SU-DHL-6 (cell line): ENCODE measurements at regions not wholly inside any gene's neighbourhood (a gene's known extent, or its start where the extent isn't known, plus 50 kb on each side); places are given as distances from the start of the nearest gene placed in this dataset.

Experiments
- H2AFZ ChIP-seq: fragments of 200-600 bp; sonication (generic); 2 replicates; pipeline ENCODE4 v1.6.1; 2014; ENCODE audit warnings: low read depth, mild to moderate bottlenecking, moderate library complexity, mixed read lengths, antibody characterized with exemption, low read length; ENCODE audit not compliant: severe bottlenecking
- H3F3A ChIP-seq: fragments of 200-600 bp; shearing (Covaris generic); 2 replicates; pipeline ENCODE4 v1.6.0; 2016; ENCODE audit warnings: antibody characterized with exemption, mild to moderate bottlenecking; ENCODE audit not compliant: insufficient read depth
- H3K27ac ChIP-seq: fragments of 200-600 bp; sonication (generic); 2 replicates; pipeline ENCODE4 v1.5.1; 2016; ENCODE audit warnings: low read depth, mild to moderate bottlenecking, low read length, moderate library complexity, mixed read lengths
- H3K27me3 ChIP-seq: fragments of 200-600 bp; sonication (generic), shearing (Covaris generic); 2 replicates; pipeline ENCODE4 v1.6.0; 2014; ENCODE audit warnings: mild to moderate bottlenecking, low read length
- H3K36me3 ChIP-seq: fragments of 200-600 bp; sonication (generic); 2 replicates; pipeline ENCODE4 v1.6.1; 2014; ENCODE audit warnings: mild to moderate bottlenecking, low read length, mixed read lengths
- H3K4me2 ChIP-seq: fragments of 300-600, 200-600 bp; shearing (Covaris generic), sonication (generic); 2 replicates; pipeline ENCODE4 v1.6.0; 2014; ENCODE audit warnings: low read length, low read depth, mild to moderate bottlenecking; ENCODE audit not compliant: poor library complexity, severe bottlenecking
- H3K4me3 ChIP-seq: fragments of 200-600 bp; sonication (generic); 2 replicates; pipeline ENCODE4 v1.5.1; 2014; ENCODE audit warnings: antibody characterized with exemption, low read length, mild to moderate bottlenecking, mixed read lengths; ENCODE audit not compliant: insufficient read depth, poor library complexity, severe bottlenecking
- H3K79me2 ChIP-seq: fragments of 200-600 bp; sonication (generic); 2 replicates; pipeline ENCODE4 v1.6.1; 2014; ENCODE audit warnings: mild to moderate bottlenecking, low read length, moderate library complexity; ENCODE audit not compliant: insufficient read depth
- H3K9ac ChIP-seq: fragments of 200-600 bp; sonication (generic); 2 replicates; pipeline ENCODE4 v1.7.0; 2014; ENCODE audit warnings: mild to moderate bottlenecking, low read length
- H3K9me2 ChIP-seq: fragments of 200-600 bp; sonication (generic); replicated peaks from 2 replicates; pipeline ENCODE4 v1.6.1; 2014; ENCODE audit warnings: low read length; ENCODE audit not compliant: insufficient read depth
- H3K9me3 ChIP-seq: fragments of 200-600 bp; sonication (generic); 2 replicates; pipeline ENCODE4 v1.6.1; 2014; ENCODE audit warnings: low read length, mixed read lengths; ENCODE audit not compliant: insufficient read depth
- H4K20me1 ChIP-seq: fragments of 200-600 bp; sonication (generic); 2 replicates; pipeline ENCODE4 v1.6.1; 2014; ENCODE audit warnings: low read depth, mild to moderate bottlenecking, antibody characterized with exemption, low read length, moderate library complexity, mixed read lengths
- EZH2phosphoT487 ChIP-seq: fragments of 200-600 bp; sonication (generic), shearing (Covaris generic); conservative IDR thresholded peaks from 2 replicates; pipeline ENCODE4 v1.6.1; 2018; ENCODE audit warnings: mild to moderate bottlenecking, antibody characterized with exemption, low read length, moderate library complexity, mixed read lengths
- TF ChIP-seq, protein P1 (sequence below): fragments of 200-600 bp; sonication (generic); IDR thresholded peaks from one replicate; pipeline ENCODE4 v1.5.1; 2017; ENCODE audit warnings: antibody characterized with exemption, mild to moderate bottlenecking, low read length, moderate library complexity; ENCODE audit not compliant: insufficient read depth, poor library complexity, severe bottlenecking

DNA sequence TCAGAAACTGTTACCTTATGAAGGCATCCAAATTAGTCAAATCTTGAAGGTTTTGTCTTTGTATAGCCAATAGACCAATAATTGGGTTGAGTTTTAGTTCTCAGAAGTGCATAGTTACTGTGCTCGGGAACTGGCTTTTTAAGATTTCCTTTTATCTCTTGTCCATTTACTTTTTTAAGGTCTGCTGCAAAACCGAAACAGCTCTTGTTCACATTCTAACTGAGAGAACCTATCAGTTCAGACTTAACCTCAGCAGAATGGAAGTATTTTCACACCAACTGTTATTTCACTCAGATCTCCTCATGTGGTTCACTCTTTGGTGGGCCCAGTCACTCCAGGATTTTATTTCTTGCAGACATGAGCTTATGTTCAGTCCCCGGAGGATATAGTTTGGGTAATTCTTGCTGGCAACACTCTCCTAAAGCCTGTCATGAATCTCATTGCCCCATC is 55.5 kb downstream of the TPBG start:
- Histone ChIP-seq H3K9me2 (no peaks in the 10 kb centered on the region), H3K4me3 (no peak overlapping the region), H3K9ac (no peak overlapping the region), H3K79me2 (no peaks in the 10 kb centered on the region), H3K36me3 (no peaks in the 10 kb centered on the region), H3K27ac (no peak overlapping the region), H4K20me1 (no peaks in the 10 kb centered on the region), H2AFZ (no peak overlapping the region), H3K4me2 (no peak overlapping the region), H3K9me3 (no peaks in the 10 kb centered on the region), H3F3A (no peaks in the 10 kb centered on the region), H3K27me3 (no peaks in the 10 kb centered on the region)
- TF ChIP-seq, protein P1, sequence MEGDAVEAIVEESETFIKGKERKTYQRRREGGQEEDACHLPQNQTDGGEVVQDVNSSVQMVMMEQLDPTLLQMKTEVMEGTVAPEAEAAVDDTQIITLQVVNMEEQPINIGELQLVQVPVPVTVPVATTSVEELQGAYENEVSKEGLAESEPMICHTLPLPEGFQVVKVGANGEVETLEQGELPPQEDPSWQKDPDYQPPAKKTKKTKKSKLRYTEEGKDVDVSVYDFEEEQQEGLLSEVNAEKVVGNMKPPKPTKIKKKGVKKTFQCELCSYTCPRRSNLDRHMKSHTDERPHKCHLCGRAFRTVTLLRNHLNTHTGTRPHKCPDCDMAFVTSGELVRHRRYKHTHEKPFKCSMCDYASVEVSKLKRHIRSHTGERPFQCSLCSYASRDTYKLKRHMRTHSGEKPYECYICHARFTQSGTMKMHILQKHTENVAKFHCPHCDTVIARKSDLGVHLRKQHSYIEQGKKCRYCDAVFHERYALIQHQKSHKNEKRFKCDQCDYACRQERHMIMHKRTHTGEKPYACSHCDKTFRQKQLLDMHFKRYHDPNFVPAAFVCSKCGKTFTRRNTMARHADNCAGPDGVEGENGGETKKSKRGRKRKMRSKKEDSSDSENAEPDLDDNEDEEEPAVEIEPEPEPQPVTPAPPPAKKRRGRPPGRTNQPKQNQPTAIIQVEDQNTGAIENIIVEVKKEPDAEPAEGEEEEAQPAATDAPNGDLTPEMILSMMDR = no peak
- no peak for TF ChIP-seq EZH2phosphoT487

DNA sequence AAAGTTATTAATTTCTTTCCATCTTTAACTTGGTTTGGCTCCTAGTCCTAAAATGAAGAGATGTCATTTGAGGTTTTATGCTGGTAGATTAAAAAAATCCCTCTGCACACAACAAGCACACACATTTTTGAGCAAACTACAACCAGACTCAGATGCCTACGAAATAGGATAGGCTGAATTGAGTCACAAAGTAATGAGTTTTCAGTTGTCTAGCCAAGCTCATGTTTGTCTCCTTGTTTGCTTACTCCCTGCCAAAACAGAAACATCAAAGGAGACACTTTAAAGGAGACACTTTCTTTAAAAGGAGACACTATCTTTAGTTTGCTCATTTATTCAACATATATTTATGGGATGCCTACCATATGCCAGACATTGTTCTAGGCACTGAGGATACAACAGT is 56.2 kb downstream of the TPBG start:
- no peaks in the 10 kb centered on the region for H3F3A ChIP-seq

DNA sequence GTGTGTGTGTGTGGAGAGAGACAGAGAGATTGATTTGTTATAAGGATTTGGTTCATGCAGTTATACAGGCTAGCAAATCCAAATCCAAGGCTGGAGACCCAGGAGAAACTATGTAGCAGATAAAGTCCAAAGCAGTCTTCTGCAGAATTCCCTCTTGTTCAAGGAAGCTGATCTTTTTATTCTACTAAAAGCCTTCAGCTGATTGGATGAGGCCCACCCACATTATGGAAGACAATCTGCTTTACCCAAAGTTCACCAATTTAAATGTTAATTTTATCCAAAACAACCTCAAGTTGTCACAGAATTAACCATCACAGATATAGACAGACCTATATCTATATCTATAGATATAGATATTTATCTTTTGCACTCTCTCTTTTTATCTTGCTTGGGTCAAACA is 67.0 kb downstream of the TPBG start:
- Histone ChIP-seq H3K4me3 (no peak overlapping the region), H3K9ac (no peak overlapping the region), H3K27me3 (no peaks in the 10 kb centered on the region), H3K36me3 (no peaks in the 10 kb centered on the region), H3K79me2 (no peaks in the 10 kb centered on the region), H3F3A (no peaks in the 10 kb centered on the region), H4K20me1 (no peaks in the 10 kb centered on the region), H3K9me3 (no peaks in the 10 kb centered on the region), H3K9me2 (no peaks in the 10 kb centered on the region), H3K27ac (no peak overlapping the region), H3K4me2 (no peak overlapping the region), H2AFZ (no peak overlapping the region)
- TF ChIP-seq, protein P1 = no peak
- TF ChIP-seq EZH2phosphoT487 = no peak

More for the DNA sequence above, 56.2 kb downstream of the TPBG start:
- Histone ChIP-seq H3K9me3 (no peaks in the 10 kb centered on the region), H3K27ac (no peak overlapping the region), H3K9me2 (no peaks in the 10 kb centered on the region), H3K79me2 (no peaks in the 10 kb centered on the region), H2AFZ (no peak overlapping the region), H3K27me3 (no peaks in the 10 kb centered on the region), H3K36me3 (no peaks in the 10 kb centered on the region), H4K20me1 (no peaks in the 10 kb centered on the region), H3K9ac (no peak overlapping the region), H3K4me3 (no peak overlapping the region), H3K4me2 (no peak overlapping the region)
- TF ChIP-seq EZH2phosphoT487 = no peak
- TF ChIP-seq, protein P1 = no peak
